Progenitor cell of endocrine pancreas (in vitro differentiated cells): ENCODE measurements at regions not wholly inside any gene's neighbourhood (a gene's known extent, or its start where the extent isn't known, plus 50 kb on each side); places are given as distances from the start of the nearest gene placed in this dataset.

Experiments used
- DNase-seq: peaks from one replicate; pipeline ENCODE4 v3.0.0; 2021; ENCODE audit warnings: low spot score; ENCODE audit not compliant: unreplicated experiment
- H3K27ac Mint-ChIP-seq: 2 replicates; pipeline ENCODE4 v1.8.0; 2021; ENCODE audit warnings: mild to moderate bottlenecking, moderate library complexity, mixed read lengths
- H3K27me3 Mint-ChIP-seq: 2 replicates; pipeline ENCODE4 v1.8.0; 2021; ENCODE audit warnings: mixed read lengths
- H3K36me3 Mint-ChIP-seq: 2 replicates; pipeline ENCODE4 v1.8.0; 2022; ENCODE audit warnings: mixed read lengths; ENCODE audit not compliant: insufficient read depth
- H3K4me1 Mint-ChIP-seq: 2 replicates; pipeline ENCODE4 v1.8.0; 2021; ENCODE audit warnings: low read depth, mixed read lengths
- H3K4me3 Mint-ChIP-seq: 2 replicates; pipeline ENCODE4 v1.8.0; 2021; ENCODE audit warnings: low read depth, mild to moderate bottlenecking, moderate library complexity, mixed read lengths
- H3K9me3 Mint-ChIP-seq: 2 replicates; pipeline ENCODE4 v1.8.0; 2021; ENCODE audit warnings: low read depth, mixed read lengths
- TF ChIP-seq, protein P1 (sequence below): fragments of 200-600 bp; sonication (generic); IDR thresholded peaks from one replicate; pipeline ENCODE4 v1.5.0; 2021; ENCODE audit warnings: antibody characterized with exemption, mild to moderate bottlenecking; ENCODE audit not compliant: unreplicated experiment

DNA sequence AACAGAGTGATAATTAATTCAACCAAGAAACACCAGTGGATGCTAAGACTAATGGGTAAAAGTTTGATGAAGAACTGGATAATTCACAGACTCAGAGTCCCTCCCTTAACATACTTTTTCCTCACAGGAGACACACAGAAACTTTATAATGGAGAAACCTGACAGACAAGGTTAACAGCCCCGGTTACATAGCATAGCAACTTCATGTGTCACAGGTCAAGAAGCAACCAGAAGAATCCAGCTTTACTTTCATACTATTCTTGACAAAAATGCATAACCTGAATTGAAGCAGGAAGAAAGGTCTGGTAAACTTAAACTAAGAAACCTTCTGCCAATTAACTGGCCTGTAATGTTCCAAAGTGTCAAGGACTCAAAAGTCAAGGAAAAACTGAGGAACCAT, 375.9 kb downstream of the RNF144B start:
- no peak for DNase-seq
- no peaks in the 10 kb centered on the region for H3K36me3 Mint-ChIP-seq
- H3K27ac Mint-ChIP-seq = no peak overlapping the region
- H3K9me3 Mint-ChIP-seq = no peaks in the 10 kb centered on the region
- H3K27me3 Mint-ChIP-seq = no peaks in the 10 kb centered on the region
- TF ChIP-seq, protein P1, sequence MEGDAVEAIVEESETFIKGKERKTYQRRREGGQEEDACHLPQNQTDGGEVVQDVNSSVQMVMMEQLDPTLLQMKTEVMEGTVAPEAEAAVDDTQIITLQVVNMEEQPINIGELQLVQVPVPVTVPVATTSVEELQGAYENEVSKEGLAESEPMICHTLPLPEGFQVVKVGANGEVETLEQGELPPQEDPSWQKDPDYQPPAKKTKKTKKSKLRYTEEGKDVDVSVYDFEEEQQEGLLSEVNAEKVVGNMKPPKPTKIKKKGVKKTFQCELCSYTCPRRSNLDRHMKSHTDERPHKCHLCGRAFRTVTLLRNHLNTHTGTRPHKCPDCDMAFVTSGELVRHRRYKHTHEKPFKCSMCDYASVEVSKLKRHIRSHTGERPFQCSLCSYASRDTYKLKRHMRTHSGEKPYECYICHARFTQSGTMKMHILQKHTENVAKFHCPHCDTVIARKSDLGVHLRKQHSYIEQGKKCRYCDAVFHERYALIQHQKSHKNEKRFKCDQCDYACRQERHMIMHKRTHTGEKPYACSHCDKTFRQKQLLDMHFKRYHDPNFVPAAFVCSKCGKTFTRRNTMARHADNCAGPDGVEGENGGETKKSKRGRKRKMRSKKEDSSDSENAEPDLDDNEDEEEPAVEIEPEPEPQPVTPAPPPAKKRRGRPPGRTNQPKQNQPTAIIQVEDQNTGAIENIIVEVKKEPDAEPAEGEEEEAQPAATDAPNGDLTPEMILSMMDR = no peak
- H3K4me3 Mint-ChIP-seq = no peak overlapping the region
- no peaks in the 10 kb centered on the region for H3K4me1 Mint-ChIP-seq

DNA sequence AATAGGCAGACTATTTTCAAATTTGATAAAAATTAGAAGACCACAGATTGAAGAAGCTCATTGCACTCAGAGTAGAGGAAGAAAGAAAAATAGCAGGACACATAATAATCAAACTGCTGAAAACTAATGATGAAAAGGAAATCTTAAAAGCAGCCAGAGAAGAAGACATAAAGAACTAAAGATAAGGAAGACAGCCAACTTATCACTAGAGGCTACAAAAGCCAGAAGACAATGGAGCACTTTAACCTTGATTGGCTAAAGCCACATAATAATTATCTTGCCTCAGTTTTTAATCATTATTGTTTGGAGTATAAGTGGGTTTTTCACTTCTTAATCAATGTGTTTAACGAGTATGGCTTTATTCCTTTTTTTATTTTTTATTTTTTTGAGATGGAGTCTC, 397.6 kb downstream of the RNF144B start:
- Mint-ChIP-seq H3K4me1 (no peaks in the 10 kb centered on the region), H3K4me3 (no peak overlapping the region), H3K36me3 (peaks cover 1% of the 10 kb centered on the region), H3K27ac (no peak overlapping the region), H3K9me3 (peaks cover 14% of the 10 kb centered on the region), H3K27me3 (no peaks in the 10 kb centered on the region)
- TF ChIP-seq, protein P1 = no peak
- no peak for DNase-seq

DNA sequence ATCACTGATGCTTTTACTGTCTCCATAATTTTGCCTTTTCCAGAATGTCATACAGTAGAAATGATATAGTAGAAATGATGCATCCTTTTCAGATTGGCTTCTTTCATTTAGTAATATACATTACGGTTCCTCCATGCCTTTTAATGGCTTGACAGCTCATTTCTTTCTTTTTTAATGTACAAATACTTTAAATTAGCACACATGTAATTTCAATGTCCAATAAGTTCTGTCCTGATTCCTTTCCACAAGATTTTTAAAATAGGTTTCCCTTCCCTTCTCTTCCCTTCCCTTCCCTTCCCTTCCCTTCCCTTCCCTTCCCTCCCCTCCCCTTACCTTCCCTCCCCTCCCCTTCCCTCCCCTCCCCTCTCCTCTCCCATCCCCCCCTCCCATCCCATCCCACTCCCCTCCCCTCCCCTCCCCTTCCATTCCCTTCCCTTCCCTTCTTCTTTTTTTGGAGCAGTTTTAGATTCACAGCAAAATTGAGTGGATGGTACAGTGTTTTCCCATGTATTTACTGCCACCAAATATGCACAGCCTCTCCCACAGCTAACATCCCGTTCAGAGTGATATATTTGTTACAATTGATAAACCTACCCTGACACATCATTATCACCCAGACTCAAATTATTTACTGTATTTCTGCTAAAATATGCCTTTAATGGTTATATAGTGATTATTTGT, 398.8 kb downstream of the RNF144B start:
- Mint-ChIP-seq H3K4me1 (no peaks in the 10 kb centered on the region), H3K27ac (no peak overlapping the region), H3K9me3 (peaks cover 14% of the 10 kb centered on the region), H3K27me3 (no peaks in the 10 kb centered on the region), H3K36me3 (peaks cover 1% of the 10 kb centered on the region), H3K4me3 (no peak overlapping the region)
- TF ChIP-seq, protein P1 = no peak
- DNase-seq = no peak

DNA sequence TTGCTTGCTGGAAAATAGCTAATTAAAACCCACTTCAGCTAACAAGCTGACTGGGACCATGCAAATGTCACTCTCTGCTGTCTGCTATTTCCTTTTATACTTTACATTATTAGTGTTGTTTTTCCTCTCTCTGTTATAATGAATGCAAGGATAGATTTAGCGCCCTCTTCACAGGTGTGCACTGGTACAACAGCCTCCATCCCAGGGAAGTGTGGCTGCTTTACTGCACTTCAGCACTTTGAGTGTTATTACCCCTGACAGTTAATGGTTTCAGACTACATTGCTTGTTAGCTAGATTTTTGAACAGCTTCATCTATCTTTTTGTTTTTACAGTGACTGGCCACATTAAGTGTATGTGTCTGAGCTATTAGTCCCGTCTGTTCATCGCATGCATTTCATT, 405.7 kb downstream of the RNF144B start:
- Mint-ChIP-seq H3K4me3 (no peak overlapping the region), H3K9me3 (peaks cover 9% of the 10 kb centered on the region), H3K27me3 (no peaks in the 10 kb centered on the region), H3K4me1 (peaks cover 7% of the 10 kb centered on the region), H3K27ac (no peak overlapping the region), H3K36me3 (no peaks in the 10 kb centered on the region)
- TF ChIP-seq, protein P1 = no peak
- no peak for DNase-seq

DNA sequence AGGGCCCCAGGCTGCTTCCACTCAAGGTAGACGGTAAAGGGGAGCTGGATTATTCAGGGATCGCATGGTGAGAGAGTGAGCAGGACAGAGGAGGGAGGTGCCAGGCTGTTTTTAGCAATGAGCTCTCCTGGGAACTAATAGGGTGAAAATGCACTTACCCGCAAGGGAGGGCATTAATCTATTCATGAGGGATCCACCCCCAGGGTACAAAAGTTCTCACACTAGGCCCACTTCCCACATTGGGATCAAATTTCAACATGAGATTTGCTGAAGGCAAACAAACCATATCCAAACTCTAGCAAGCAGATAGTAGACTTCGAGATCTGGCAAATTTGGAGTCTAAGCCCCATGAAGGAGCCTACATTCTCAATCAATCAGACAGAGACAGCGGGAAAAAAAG, 408.6 kb downstream of the RNF144B start:
- H3K9me3 Mint-ChIP-seq = peaks cover 5% of the 10 kb centered on the region
- TF ChIP-seq, protein P1 = no peak
- peak overlapping the region; percentile 12 for H3K27ac Mint-ChIP-seq
- H3K27me3 Mint-ChIP-seq = no peaks in the 10 kb centered on the region
- H3K36me3 Mint-ChIP-seq = no peaks in the 10 kb centered on the region
- DNase-seq = no peak
- peaks cover 7% of the 10 kb centered on the region for H3K4me1 Mint-ChIP-seq
- H3K4me3 Mint-ChIP-seq = no peak overlapping the region
